ENCODE measurements at regions not wholly inside any gene's neighbourhood (a gene's known extent, or its start where the extent isn't known, plus 50 kb on each side); places are given as distances from the start of the nearest gene placed in this dataset.
"Not testable (repeated sequence)": the region's sequence is repeated elsewhere in the genome, so short reads cannot be mapped to it uniquely, and the experiment has no call there.

- no peak overlapping the region for H3K27ac ChIP-seq (ENCODE audit: low read depth, low read length)
- no peak overlapping the region for H3K4me3 ChIP-seq (ENCODE audit: low read depth, low read length)
- H3K4me1 ChIP-seq (ENCODE audit: control insufficient read depth, insufficient read depth, low read length, unreplicated experiment): peaks cover 47% of the 10 kb centered on the region
- H3K36me3 ChIP-seq (ENCODE audit: insufficient read depth, low read length): no peaks in the 10 kb centered on the region
- no peaks in the 10 kb centered on the region for H3K79me2 ChIP-seq (ENCODE audit: control insufficient read depth, insufficient read depth, low read length, unreplicated experiment)
- H2AFZ ChIP-seq (ENCODE audit: low read length, unreplicated experiment): no peak overlapping the region
- H3K27me3 ChIP-seq (ENCODE audit: insufficient read depth, low read length): no peaks in the 10 kb centered on the region
Observed at GRCh38 chr6:85357651-85358050, 92.2 kb upstream of the NT5E start.

- H3K27ac ChIP-seq (ENCODE audit: low read depth, low read length); H2AFZ ChIP-seq (ENCODE audit: low read length, unreplicated experiment); H3K27me3 ChIP-seq (ENCODE audit: insufficient read depth, low read length); H3K4me3 ChIP-seq (ENCODE audit: low read depth, low read length); H3K36me3 ChIP-seq (ENCODE audit: insufficient read depth, low read length); H3K79me2 ChIP-seq (ENCODE audit: control insufficient read depth, insufficient read depth, low read length, unreplicated experiment): not testable (repeated sequence)
- H3K4me1 ChIP-seq (ENCODE audit: control insufficient read depth, insufficient read depth, low read length, unreplicated experiment): peaks cover 38% of the 10 kb centered on the region
Observed at GRCh38 chr6:85356743-85357142, 93.1 kb upstream of the NT5E start.

GRCh38 chr6:85355816-85356215 lies 94.1 kb upstream of the NT5E start:
- H3K79me2 ChIP-seq (ENCODE audit: control insufficient read depth, insufficient read depth, low read length, unreplicated experiment): no peaks in the 10 kb centered on the region
- no peaks in the 10 kb centered on the region for H3K27me3 ChIP-seq (ENCODE audit: insufficient read depth, low read length)
- no peaks in the 10 kb centered on the region for H3K36me3 ChIP-seq (ENCODE audit: insufficient read depth, low read length)
- no peak overlapping the region for H2AFZ ChIP-seq (ENCODE audit: low read length, unreplicated experiment)
- H3K4me1 ChIP-seq (ENCODE audit: control insufficient read depth, insufficient read depth, low read length, unreplicated experiment): peaks cover 33% of the 10 kb centered on the region
- H3K27ac ChIP-seq (ENCODE audit: low read depth, low read length): peak overlapping the region; percentile 26; the same call in 1 of the 2 replicates
- no peak overlapping the region for H3K4me3 ChIP-seq (ENCODE audit: low read depth, low read length)

GRCh38 chr6:85354761-85355618 lies 94.9 kb upstream of the NT5E start:
- Histone ChIP-seq H3K27ac (ENCODE audit: low read depth, low read length) (peak overlapping the region; percentile 26), H2AFZ (ENCODE audit: low read length, unreplicated experiment) (peak overlapping the region; percentile 78), H3K27me3 (ENCODE audit: insufficient read depth, low read length) (no peaks in the 10 kb centered on the region), H3K4me3 (ENCODE audit: low read depth, low read length) (no peak overlapping the region), H3K79me2 (ENCODE audit: control insufficient read depth, insufficient read depth, low read length, unreplicated experiment) (no peaks in the 10 kb centered on the region), H3K4me1 (ENCODE audit: control insufficient read depth, insufficient read depth, low read length, unreplicated experiment) (peaks cover 26% of the 10 kb centered on the region), H3K36me3 (ENCODE audit: insufficient read depth, low read length) (no peaks in the 10 kb centered on the region)

GRCh38 chr6:85353012-85353411 lies 96.9 kb upstream of the NT5E start:
- Histone ChIP-seq H3K36me3 (ENCODE audit: insufficient read depth, low read length) (no peaks in the 10 kb centered on the region), H3K27me3 (ENCODE audit: insufficient read depth, low read length) (no peaks in the 10 kb centered on the region), H3K4me3 (ENCODE audit: low read depth, low read length) (no peak overlapping the region), H2AFZ (ENCODE audit: low read length, unreplicated experiment) (no peak overlapping the region), H3K27ac (ENCODE audit: low read depth, low read length) (no peak overlapping the region), H3K4me1 (ENCODE audit: control insufficient read depth, insufficient read depth, low read length, unreplicated experiment) (peaks cover 21% of the 10 kb centered on the region), H3K79me2 (ENCODE audit: control insufficient read depth, insufficient read depth, low read length, unreplicated experiment) (no peaks in the 10 kb centered on the region)

- H3K4me1 ChIP-seq (ENCODE audit: control insufficient read depth, insufficient read depth, low read length, unreplicated experiment): peaks cover 5% of the 10 kb centered on the region
- H3K27ac ChIP-seq (ENCODE audit: low read depth, low read length): no peak overlapping the region
- no peak overlapping the region for H2AFZ ChIP-seq (ENCODE audit: low read length, unreplicated experiment)
- H3K27me3 ChIP-seq (ENCODE audit: insufficient read depth, low read length): no peaks in the 10 kb centered on the region
- no peaks in the 10 kb centered on the region for H3K36me3 ChIP-seq (ENCODE audit: insufficient read depth, low read length)
- no peak overlapping the region for H3K4me3 ChIP-seq (ENCODE audit: low read depth, low read length)
- no peaks in the 10 kb centered on the region for H3K79me2 ChIP-seq (ENCODE audit: control insufficient read depth, insufficient read depth, low read length, unreplicated experiment)
Observed at GRCh38 chr6:85348643-85349042, 101.2 kb upstream of the NT5E start.

- no peaks in the 10 kb centered on the region for H3K36me3 ChIP-seq (ENCODE audit: insufficient read depth, low read length)
Observed at GRCh38 chr6:85347812-85348211, 102.1 kb upstream of the NT5E start.

GRCh38 chr6:85346196-85346595 lies 103.7 kb upstream of the NT5E start:
- no peaks in the 10 kb centered on the region for H3K79me2 ChIP-seq (ENCODE audit: control insufficient read depth, insufficient read depth, low read length, unreplicated experiment)
- H3K4me3 ChIP-seq (ENCODE audit: low read depth, low read length): no peak overlapping the region
- H2AFZ ChIP-seq (ENCODE audit: low read length, unreplicated experiment): no peak overlapping the region
- no peak overlapping the region for H3K27ac ChIP-seq (ENCODE audit: low read depth, low read length)
- H3K4me1 ChIP-seq (ENCODE audit: control insufficient read depth, insufficient read depth, low read length, unreplicated experiment): peaks cover 5% of the 10 kb centered on the region
- no peaks in the 10 kb centered on the region for H3K36me3 ChIP-seq (ENCODE audit: insufficient read depth, low read length)
- no peaks in the 10 kb centered on the region for H3K27me3 ChIP-seq (ENCODE audit: insufficient read depth, low read length)

More at GRCh38 chr6:85347812-85348211, 102.1 kb upstream of the NT5E start:
- Histone ChIP-seq H3K79me2 (ENCODE audit: control insufficient read depth, insufficient read depth, low read length, unreplicated experiment) (no peaks in the 10 kb centered on the region), H3K27ac (ENCODE audit: low read depth, low read length) (no peak overlapping the region), H3K27me3 (ENCODE audit: insufficient read depth, low read length) (no peaks in the 10 kb centered on the region), H2AFZ (ENCODE audit: low read length, unreplicated experiment) (no peak overlapping the region), H3K4me1 (ENCODE audit: control insufficient read depth, insufficient read depth, low read length, unreplicated experiment) (peaks cover 5% of the 10 kb centered on the region), H3K4me3 (ENCODE audit: low read depth, low read length) (no peak overlapping the region)

- H3K36me3 ChIP-seq (ENCODE audit: insufficient read depth, low read length): no peaks in the 10 kb centered on the region
- H3K4me1 ChIP-seq (ENCODE audit: control insufficient read depth, insufficient read depth, low read length, unreplicated experiment): peaks cover 4% of the 10 kb centered on the region
- no peaks in the 10 kb centered on the region for H3K27me3 ChIP-seq (ENCODE audit: insufficient read depth, low read length)
- no peaks in the 10 kb centered on the region for H3K79me2 ChIP-seq (ENCODE audit: control insufficient read depth, insufficient read depth, low read length, unreplicated experiment)
- H2AFZ ChIP-seq (ENCODE audit: low read length, unreplicated experiment): no peak overlapping the region
- no peak overlapping the region for H3K4me3 ChIP-seq (ENCODE audit: low read depth, low read length)
- H3K27ac ChIP-seq (ENCODE audit: low read depth, low read length): no peak overlapping the region
Observed at GRCh38 chr6:85344996-85345395, 104.9 kb upstream of the NT5E start.

- H3K4me3 ChIP-seq (ENCODE audit: low read depth, low read length): no peak overlapping the region
- H2AFZ ChIP-seq (ENCODE audit: low read length, unreplicated experiment): no peak overlapping the region
- no peaks in the 10 kb centered on the region for H3K79me2 ChIP-seq (ENCODE audit: control insufficient read depth, insufficient read depth, low read length, unreplicated experiment)
- no peak overlapping the region for H3K27ac ChIP-seq (ENCODE audit: low read depth, low read length)
- H3K27me3 ChIP-seq (ENCODE audit: insufficient read depth, low read length): no peaks in the 10 kb centered on the region
- H3K4me1 ChIP-seq (ENCODE audit: control insufficient read depth, insufficient read depth, low read length, unreplicated experiment): no peaks in the 10 kb centered on the region
- H3K36me3 ChIP-seq (ENCODE audit: insufficient read depth, low read length): no peaks in the 10 kb centered on the region
Observed at GRCh38 chr6:85343428-85343827, 106.5 kb upstream of the NT5E start.

GRCh38 chr6:85329196-85329595 lies 120.7 kb upstream of the NT5E start:
- Histone ChIP-seq H2AFZ (ENCODE audit: low read length, unreplicated experiment) (no peak overlapping the region), H3K4me1 (ENCODE audit: control insufficient read depth, insufficient read depth, low read length, unreplicated experiment) (no peaks in the 10 kb centered on the region), H3K4me3 (ENCODE audit: low read depth, low read length) (no peak overlapping the region), H3K27me3 (ENCODE audit: insufficient read depth, low read length) (no peaks in the 10 kb centered on the region), H3K79me2 (ENCODE audit: control insufficient read depth, insufficient read depth, low read length, unreplicated experiment) (no peaks in the 10 kb centered on the region), H3K36me3 (ENCODE audit: insufficient read depth, low read length) (no peaks in the 10 kb centered on the region), H3K27ac (ENCODE audit: low read depth, low read length) (no peak overlapping the region)

Measured in ACC112 (cell line).